SK-N-MC (cell line): ENCODE measurements at regions not wholly inside any gene's neighbourhood (a gene's known extent, or its start where the extent isn't known, plus 50 kb on each side); places are given as distances from the start of the nearest gene placed in this dataset.
"Not testable (repeated sequence)": the region's sequence is repeated elsewhere in the genome, so short reads cannot be mapped to it uniquely, and the experiment has no call there.

ENCODE experiments used
- EZH2 ChIP-seq: fragments of 200-600 bp; sonication (generic); IDR thresholded peaks from one replicate; pipeline ENCODE4 v1.6.1; 2017; ENCODE audit warnings: antibody characterized with exemption
- POLR2AphosphoS5 ChIP-seq: IDR thresholded peaks from 2 replicates; pipeline ENCODE4 v1.6.1; 2012; ENCODE audit warnings: mild to moderate bottlenecking, low read depth, low read length, borderline replicate concordance

GRCh38 chr20:30289049-30289448 is 968.4 kb upstream of the DEFB115 start:
- TF ChIP-seq POLR2AphosphoS5, EZH2: not testable (repeated sequence)
